K562 (cell line): ENCODE measurements at regions not wholly inside any gene's neighbourhood (a gene's known extent, or its start where the extent isn't known, plus 50 kb on each side); places are given as distances from the start of the nearest gene placed in this dataset.

Experiments used
- ATAC-seq: fragments of 200-7000 bp; cut with Tn5 transposase; 3 replicates; pipeline ENCODE4 v1.9.1; 2020; ENCODE audit warnings: moderate library complexity
- BruUV-seq: library from RNA; stranded (reverse); fragments of 400-500 nt; replicated peaks from 2 replicates; lab custom pipeline; 2021; lab: Mats Ljungman, UMichigan
- CTCF ChIA-PET: fragments of 300-600 bp; formaldehyde crosslinking; extraction: SDS; loops from one replicate; lab custom pipeline; 2021; ENCODE audit warnings: low intra/inter-chr PET ratio; lab: Yijun Ruan, JAX
- POLR2A ChIA-PET: fragments of 300-600, 350-650 bp; sonication (Branson Sonifier 250); formaldehyde crosslinking; extraction: SDS; loops from one replicate; lab custom pipeline; 2021; ENCODE audit warnings: antibody characterized with exemption, inconsistent platforms; lab: Yijun Ruan, JAX
- DNase-seq, 4 experiments: peaks; one replicate each; pipeline versions ENCODE4 v3.0.0 to v3.0.0-alpha.2; 2011 to 2018; ENCODE audit warnings: low spot score in 3 of 4, mixed read lengths in 3 of 4; ENCODE audit errors: extremely low read depth in 1 of 4
- FAIRE-seq: peaks from 2 replicates; lab custom pipeline; 2011; peaks lifted over from hg19 to GRCh38; lab: Jason Lieb, UNC
- H2AFZ ChIP-seq: 2 replicates; pipeline ENCODE4 v1.6.0; 2011; ENCODE audit warnings: low read depth, low read length, control low read depth, inconsistent platforms
- H3K27ac ChIP-seq: fragments of 200-600 bp; 3 replicates; pipeline ENCODE4 v1.8.0; 2011; ENCODE audit warnings: low read depth, mild to moderate bottlenecking, control low read depth, inconsistent platforms, low read length, moderate library complexity, mixed read lengths; ENCODE audit errors: extremely low read depth
- H3K27me3 ChIP-seq, 2 experiments: fragments of 300-600 bp in 1 of 2; 2 replicates in 1 of 2; 3 replicates in 1 of 2; pipeline versions ENCODE4 v1.6.0 to v1.8.0; 2011; ENCODE audit warnings: inconsistent platforms in 2 of 2, low read length in 2 of 2, mild to moderate bottlenecking in 1 of 2, mixed read lengths in 1 of 2, moderate library complexity in 1 of 2; ENCODE audit not compliant: control insufficient read depth in 2 of 2, insufficient read depth in 2 of 2
- H3K36me3 ChIP-seq: fragments of 300-600 bp; 3 replicates; pipeline ENCODE4 v1.8.0; 2011; ENCODE audit warnings: mild to moderate bottlenecking, low read length, inconsistent platforms; ENCODE audit not compliant: control insufficient read depth, insufficient read depth
- H3K4me1 ChIP-seq, 2 experiments: fragments of 200-600 bp in 1 of 2; replicated peaks in 1 of 2; 2 replicates in 1 of 2; 3 replicates in 1 of 2; pipeline versions ENCODE4 v1.5.1 to v1.8.0; 2011; ENCODE audit warnings: inconsistent platforms in 2 of 2, low read length in 2 of 2, mild to moderate bottlenecking in 1 of 2, mixed read lengths in 1 of 2, moderate library complexity in 1 of 2; ENCODE audit not compliant: control insufficient read depth in 2 of 2, insufficient read depth in 2 of 2
- H3K4me2 ChIP-seq: 2 replicates; pipeline ENCODE4 v1.6.1; 2011; ENCODE audit warnings: low read length, control low read depth, inconsistent platforms, mixed read lengths; ENCODE audit not compliant: insufficient read depth
- H3K4me3 ChIP-seq: fragments of 200-600 bp; sonication (generic), shearing (Covaris generic); 2 replicates; pipeline ENCODE4 v1.5.1; 2016; ENCODE audit warnings: control low read depth, inconsistent platforms
- H3K79me2 ChIP-seq: fragments of 200-600 bp; 3 replicates; pipeline ENCODE4 v1.8.0; 2011; ENCODE audit warnings: low read length, inconsistent platforms; ENCODE audit not compliant: control insufficient read depth, insufficient read depth
- H3K9ac ChIP-seq, 2 experiments: 2 replicates each; pipeline versions ENCODE4 v1.6.0 to v1.6.1; 2011; ENCODE audit warnings: low read depth in 2 of 2, low read length in 2 of 2, control low read depth in 1 of 2, inconsistent platforms in 1 of 2, mild to moderate bottlenecking in 1 of 2, mixed read lengths in 1 of 2; ENCODE audit not compliant: insufficient read depth in 1 of 2
- H3K9me1 ChIP-seq: one replicate; pipeline ENCODE4 v1.6.0; 2011; ENCODE audit warnings: inconsistent platforms, mild to moderate bottlenecking, low read length, moderate library complexity; ENCODE audit not compliant: control insufficient read depth, insufficient read depth
- H3K9me3 ChIP-seq: replicated peaks from 2 replicates; pipeline ENCODE4 v1.5.1; 2011; ENCODE audit warnings: low read depth, low read length, inconsistent platforms; ENCODE audit not compliant: control insufficient read depth, insufficient read depth
- H4K20me1 ChIP-seq: replicated peaks from 2 replicates; pipeline ENCODE4 v1.6.1; 2011; ENCODE audit warnings: low read length, inconsistent platforms, mixed read lengths; ENCODE audit not compliant: control insufficient read depth, insufficient read depth
- CHAMP1 ChIP-seq: fragments of 450-650 bp; IDR thresholded peaks from 2 replicates; pipeline ENCODE4 v1.6.1; 2016; ENCODE audit warnings: mild to moderate bottlenecking
- EP400 ChIP-seq: fragments of 450-650 bp; IDR thresholded peaks from 2 replicates; pipeline ENCODE4 v1.6.1; 2017; ENCODE audit warnings: antibody characterized with exemption, mild to moderate bottlenecking, moderate library complexity
- FOXO4 ChIP-seq: fragments of 450-650 bp; formaldehyde crosslinking; IDR thresholded peaks from 2 replicates; pipeline ENCODE4 v1.4.0; 2020; ENCODE audit warnings: mild to moderate bottlenecking, moderate library complexity
- HNRNPH1 ChIP-seq: fragments of 200-400 bp; formaldehyde crosslinking; optimal IDR thresholded peaks from 2 replicates; pipeline ENCODE3; 2017; ENCODE audit warnings: low read depth, mild to moderate bottlenecking, low read length, moderate library complexity
- MAX ChIP-seq: sonication (generic); formaldehyde crosslinking; IDR thresholded peaks from 2 replicates; pipeline ENCODE4 v1.9.0; 2022; ENCODE audit warnings: mild to moderate bottlenecking, missing genetic modification reagents
- RAD21 ChIP-seq, 2 experiments: fragments of 250-450 bp in 1 of 2; fragments of 450-650 bp in 1 of 2; sonication (Bioruptor Pico) in 1 of 2; formaldehyde crosslinking in 1 of 2; IDR thresholded peaks in 1 of 2; conservative IDR thresholded peaks in 1 of 2; 2 replicates each; pipeline versions ENCODE4 v1.4.0 to v1.8.0; 2020 to 2022; ENCODE audit warnings: mild to moderate bottlenecking in 2 of 2, moderate library complexity in 1 of 2
- RFX7 ChIP-seq: fragments of 250-450 bp; sonication (Bioruptor Pico); IDR thresholded peaks from 2 replicates; pipeline ENCODE4 v1.5.1; 2021; ENCODE audit warnings: mild to moderate bottlenecking
- WHSC1 ChIP-seq: IDR thresholded peaks from one replicate; pipeline ENCODE4 v1.6.1; 2012; ENCODE audit warnings: low read length, control low read depth, inconsistent platforms
- ZBTB49 ChIP-seq: sonication (generic); formaldehyde crosslinking; IDR thresholded peaks from 2 replicates; pipeline ENCODE4 v1.8.0; 2022; ENCODE audit warnings: missing genetic modification reagents, mild to moderate bottlenecking, borderline replicate concordance
- ZBTB8A ChIP-seq: fragments of 450-650 bp; IDR thresholded peaks from 2 replicates; pipeline ENCODE4 v1.6.1; 2018; ENCODE audit warnings: mild to moderate bottlenecking, moderate library complexity; ENCODE audit not compliant: partially characterized antibody
- ZNF174 ChIP-seq: fragments of 250-450 bp; sonication (Bioruptor Pico); IDR thresholded peaks from 2 replicates; pipeline ENCODE4 v1.4.0; 2020; ENCODE audit warnings: mild to moderate bottlenecking
- WGBS: fragments of 100-300 bp; shearing (Covaris generic); methylation state at CpG from one replicate; pipeline ENCODE4 v1.1.6; 2016; ENCODE audit warnings: low coverage, mixed read lengths; ENCODE audit not compliant: insufficient coverage; ENCODE audit errors: missing lambda C conversion rate; 5-methylcytosine and 5-hydroxymethylcytosine counted together
- in situ Hi-C: fragments of 300-500 bp; cut with MboI; formaldehyde crosslinking; loops from 4 replicates; pipeline ENCODE4 v1.15.0; 2018; ENCODE audit warnings: inconsistent platforms, mixed read lengths
- intact Hi-C: fragments of 100-400 bp; cut with micrococcal nuclease; formaldehyde crosslinking; loops from 2 replicates; pipeline ENCODE4 v1.14.2; 2022
- TF ChIP-seq, protein P1 (sequence below): fragments of 450-650 bp; IDR thresholded peaks from 2 replicates; pipeline ENCODE4 v1.7.0; 2016; ENCODE audit warnings: borderline replicate concordance
- TF ChIP-seq, protein P2 (sequence below): fragments of 450-650 bp; IDR thresholded peaks from 2 replicates; pipeline ENCODE4 v1.6.1; 2016; ENCODE audit warnings: missing biosample characterization, missing genetic modification characterization

- CTCF ChIA-PET, result no interaction called here
- intact Hi-C loops, result no loop called here
- TF ChIP-seq RFX7 (no peak), EP400 (no peak), ZBTB8A (no peak), FOXO4 (CRISPR knock-in tag) (no peak), MAX (CRISPR knock-in tag) (no peak), CHAMP1 (no peak), ZBTB49 (CRISPR knock-in tag) (no peak), RAD21 (CRISPR knock-in tag; conservative IDR thresholded peaks at IDR 0.05 in 1 of 2, IDR thresholded peaks at IDR 0.05 in 1 of 2) (no peak), HNRNPH1 (no peak), ZNF174 (CRISPR knock-in tag) (no peak), WHSC1 (no peak)
- TF ChIP-seq, protein P1, sequence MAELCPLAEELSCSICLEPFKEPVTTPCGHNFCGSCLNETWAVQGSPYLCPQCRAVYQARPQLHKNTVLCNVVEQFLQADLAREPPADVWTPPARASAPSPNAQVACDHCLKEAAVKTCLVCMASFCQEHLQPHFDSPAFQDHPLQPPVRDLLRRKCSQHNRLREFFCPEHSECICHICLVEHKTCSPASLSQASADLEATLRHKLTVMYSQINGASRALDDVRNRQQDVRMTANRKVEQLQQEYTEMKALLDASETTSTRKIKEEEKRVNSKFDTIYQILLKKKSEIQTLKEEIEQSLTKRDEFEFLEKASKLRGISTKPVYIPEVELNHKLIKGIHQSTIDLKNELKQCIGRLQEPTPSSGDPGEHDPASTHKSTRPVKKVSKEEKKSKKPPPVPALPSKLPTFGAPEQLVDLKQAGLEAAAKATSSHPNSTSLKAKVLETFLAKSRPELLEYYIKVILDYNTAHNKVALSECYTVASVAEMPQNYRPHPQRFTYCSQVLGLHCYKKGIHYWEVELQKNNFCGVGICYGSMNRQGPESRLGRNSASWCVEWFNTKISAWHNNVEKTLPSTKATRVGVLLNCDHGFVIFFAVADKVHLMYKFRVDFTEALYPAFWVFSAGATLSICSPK, result no peak
- TF ChIP-seq, protein P2, sequence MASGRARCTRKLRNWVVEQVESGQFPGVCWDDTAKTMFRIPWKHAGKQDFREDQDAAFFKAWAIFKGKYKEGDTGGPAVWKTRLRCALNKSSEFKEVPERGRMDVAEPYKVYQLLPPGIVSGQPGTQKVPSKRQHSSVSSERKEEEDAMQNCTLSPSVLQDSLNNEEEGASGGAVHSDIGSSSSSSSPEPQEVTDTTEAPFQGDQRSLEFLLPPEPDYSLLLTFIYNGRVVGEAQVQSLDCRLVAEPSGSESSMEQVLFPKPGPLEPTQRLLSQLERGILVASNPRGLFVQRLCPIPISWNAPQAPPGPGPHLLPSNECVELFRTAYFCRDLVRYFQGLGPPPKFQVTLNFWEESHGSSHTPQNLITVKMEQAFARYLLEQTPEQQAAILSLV (tag), result no peak
These were observed 1034.8 kb downstream of the PDHA2 start for GRCh38 chr4:96874657-96875056.

More at GRCh38 chr4:96874657-96875056, 1034.8 kb downstream of the PDHA2 start:
- no peak for FAIRE-seq
- Histone ChIP-seq H3K4me2 (no peak overlapping the region), H3K79me2 (no peaks in the 10 kb centered on the region), H2AFZ (no peak overlapping the region), H4K20me1 (no peaks in the 10 kb centered on the region), H3K9me1 (no peaks in the 10 kb centered on the region), H3K36me3 (no peaks in the 10 kb centered on the region), H3K27ac (no peak overlapping the region), H3K9me3 (no peaks in the 10 kb centered on the region; the same call in 1 of the 2 replicates), H3K9ac (no peak overlapping the region), H3K4me3 (no peak overlapping the region), H3K27me3 (no peaks in the 10 kb centered on the region), H3K4me1 (no peaks in the 10 kb centered on the region)
- no peak for ATAC-seq
- in situ Hi-C loops, result no loop called here
- POLR2A ChIA-PET, result no interaction called here
- BruUV-seq, result no TSS peak
- WGBS, result 0% methylated on average over 1 of the region's 1 CpG
- no peak for DNase-seq
